PC-3 (cell line): ENCODE measurements at regions not wholly inside any gene's neighbourhood (a gene's known extent, or its start where the extent isn't known, plus 50 kb on each side); places are given as distances from the start of the nearest gene placed in this dataset.

Experiments used
- ATAC-seq: fragments of 200-7000 bp; cut with Tn5 transposase; 2 replicates; pipeline ENCODE4 v1.9.1; 2020; ENCODE audit warnings: mild to moderate bottlenecking, moderate library complexity
- BruUV-seq: library from RNA; stranded (reverse); fragments of 400-500 nt; replicated peaks from 2 replicates; lab custom pipeline; 2021; lab: Mats Ljungman, UMichigan
- CTCF ChIA-PET: fragments of 300-600 bp; sonication (Branson Sonifier 250); formaldehyde crosslinking; loops from one replicate; lab custom pipeline; 2022; ENCODE audit warnings: antibody characterized with exemption; lab: Charles Lee
- POLR2A ChIA-PET: fragments of 300-600 bp; sonication (Branson Sonifier 250); formaldehyde crosslinking; loops from one replicate; lab custom pipeline; 2022; ENCODE audit warnings: antibody characterized with exemption; ENCODE audit not compliant: unreplicated experiment; lab: Charles Lee
- DNase-seq: peaks from one replicate; pipeline ENCODE4 v3.0.0-alpha.2; 2015
- H2AFZ ChIP-seq: fragments of 300-600 bp; sonication (generic); 2 replicates; pipeline ENCODE4 v1.6.0; 2016; ENCODE audit warnings: antibody characterized with exemption, low read length
- H3F3A ChIP-seq: fragments of 300-600 bp; sonication (generic); one replicate; pipeline ENCODE4 v1.6.0; 2017; ENCODE audit warnings: antibody characterized with exemption, low read length, control low read depth, mild to moderate bottlenecking; ENCODE audit not compliant: unreplicated experiment
- H3K27ac ChIP-seq: fragments of 300-600 bp; sonication (generic); 2 replicates; pipeline ENCODE4 v1.5.1; 2016; ENCODE audit warnings: mild to moderate bottlenecking, low read length
- H3K27me3 ChIP-seq: fragments of 300-600 bp; sonication (generic); 2 replicates; pipeline ENCODE4 v1.6.1; 2016; ENCODE audit warnings: low read length, mixed read lengths
- H3K36me3 ChIP-seq: fragments of 300-600 bp; sonication (generic); 2 replicates; pipeline ENCODE4 v1.6.1; 2016; ENCODE audit warnings: low read depth, mixed run types, low read length, mixed read lengths
- H3K4me1 ChIP-seq: fragments of 300-600 bp; sonication (generic); 2 replicates; pipeline ENCODE4 v1.5.1; 2016; ENCODE audit warnings: low read length; ENCODE audit not compliant: insufficient read depth
- H3K4me2 ChIP-seq: fragments of 300-600 bp; sonication (generic); 2 replicates; pipeline ENCODE4 v1.6.0; 2016; ENCODE audit warnings: low read length
- H3K4me3 ChIP-seq: fragments of 300-600 bp; sonication (generic); 2 replicates; pipeline ENCODE4 v1.5.1; 2016; ENCODE audit warnings: mild to moderate bottlenecking, low read length, mixed read lengths
- H3K79me2 ChIP-seq: fragments of 300-600 bp; sonication (generic); 2 replicates; pipeline ENCODE4 v1.6.1; 2017; ENCODE audit warnings: low read length, mixed read lengths
- H3K9ac ChIP-seq: fragments of 300-600 bp; sonication (generic); 2 replicates; pipeline ENCODE4 v1.6.0; 2016; ENCODE audit warnings: mild to moderate bottlenecking, low read length
- H3K9me2 ChIP-seq: fragments of 300-600 bp; sonication (generic); replicated peaks from 2 replicates; pipeline ENCODE4 v1.6.1; 2016; ENCODE audit warnings: mixed run types, low read length, mixed read lengths
- H3K9me3 ChIP-seq: fragments of 300-600 bp; sonication (generic); 2 replicates; pipeline ENCODE4 v1.6.1; 2016; ENCODE audit warnings: low read length, mixed read lengths
- H4K20me1 ChIP-seq: fragments of 300-600 bp; sonication (generic); 2 replicates; pipeline ENCODE4 v1.6.1; 2016; ENCODE audit warnings: low read length, mixed read lengths
- CTCF ChIP-seq: fragments of 300-600 bp; sonication (generic); conservative IDR thresholded peaks from 2 replicates; pipeline ENCODE4 v1.5.1; 2017; ENCODE audit warnings: antibody characterized with exemption, low read depth, mild to moderate bottlenecking, low read length
- EZH2 ChIP-seq: fragments of 300-600 bp; sonication (generic); IDR thresholded peaks from one replicate; pipeline ENCODE4 v1.6.1; 2017; ENCODE audit warnings: antibody characterized with exemption, mild to moderate bottlenecking, low read length; ENCODE audit not compliant: unreplicated experiment
- EZH2phosphoT487 ChIP-seq: fragments of 300-600 bp; sonication (generic); IDR thresholded peaks from 2 replicates; pipeline ENCODE4 v1.6.1; 2018; ENCODE audit warnings: mild to moderate bottlenecking, antibody characterized with exemption, low read length, borderline replicate concordance
- intact Hi-C: fragments of 100-400 bp; cut with micrococcal nuclease; formaldehyde crosslinking; loops from 2 replicates; pipeline ENCODE4 v1.9.0; 2023

- H3K9me2 ChIP-seq = no peaks in the 10 kb centered on the region
- H3K27ac ChIP-seq = no peak overlapping the region
- H3F3A ChIP-seq = no peaks in the 10 kb centered on the region
- intact Hi-C loops = no loop called here
- no peaks in the 10 kb centered on the region for H4K20me1 ChIP-seq
- H3K4me2 ChIP-seq = no peak overlapping the region
- H3K36me3 ChIP-seq = no peaks in the 10 kb centered on the region
- no peaks in the 10 kb centered on the region for H3K79me2 ChIP-seq
- no peak overlapping the region for H2AFZ ChIP-seq
- H3K4me3 ChIP-seq = no peak overlapping the region
- 0 out of 2 replicates have a peak, but pooled peaks cover 3% of the 10 kb centered on the region for H3K27me3 ChIP-seq
- CTCF ChIA-PET = no interaction called here
- no peak for TF ChIP-seq CTCF
- TF ChIP-seq EZH2phosphoT487 = no peak
- no peak for TF ChIP-seq EZH2
- H3K9me3 ChIP-seq = no peaks in the 10 kb centered on the region
- peak; percentile 72 for ATAC-seq
- peak; percentile 71 for DNase-seq
- BruUV-seq = no TSS peak
- no peak overlapping the region for H3K9ac ChIP-seq
- POLR2A ChIA-PET = no interaction called here
- H3K4me1 ChIP-seq = no peaks in the 10 kb centered on the region; the same call in 1 of the 2 replicates
These were observed 309.8 kb downstream of the C1D start for GRCh38 chr2:67752969-67753368.

GRCh38 chr2:67755156-67755882 lies 307.5 kb downstream of the C1D start:
- TF ChIP-seq EZH2phosphoT487 (no peak), CTCF (no peak), EZH2 (no peak)
- Histone ChIP-seq H2AFZ (no peak overlapping the region), H4K20me1 (no peaks in the 10 kb centered on the region), H3K9me3 (no peaks in the 10 kb centered on the region), H3K9me2 (no peaks in the 10 kb centered on the region), H3F3A (no peaks in the 10 kb centered on the region), H3K4me2 (no peak overlapping the region), H3K27ac (no peak overlapping the region), H3K4me3 (no peak overlapping the region), H3K79me2 (no peaks in the 10 kb centered on the region), H3K36me3 (no peaks in the 10 kb centered on the region), H3K9ac (no peak overlapping the region), H3K27me3 (no peaks in the 10 kb centered on the region), H3K4me1 (no peaks in the 10 kb centered on the region; the same call in 1 of the 2 replicates)
- BruUV-seq = no TSS peak
- ATAC-seq = no peak
- intact Hi-C loops = no loop called here
- DNase-seq = no peak
- CTCF ChIA-PET = no interaction called here
- POLR2A ChIA-PET = no interaction called here

- Histone ChIP-seq H4K20me1 (no peaks in the 10 kb centered on the region), H3K27ac (no peak overlapping the region), H2AFZ (no peak overlapping the region), H3F3A (no peaks in the 10 kb centered on the region), H3K36me3 (no peaks in the 10 kb centered on the region), H3K9me2 (no peaks in the 10 kb centered on the region), H3K4me1 (no peaks in the 10 kb centered on the region), H3K4me2 (no peak overlapping the region), H3K9me3 (no peaks in the 10 kb centered on the region), H3K9ac (no peak overlapping the region), H3K4me3 (no peak overlapping the region), H3K79me2 (no peaks in the 10 kb centered on the region), H3K27me3 (no peaks in the 10 kb centered on the region)
- ATAC-seq (no peak), DNase-seq (no peak)
- TF ChIP-seq EZH2 (no peak), EZH2phosphoT487 (no peak), CTCF (no peak)
- intact Hi-C loops = no loop called here
- BruUV-seq = no TSS peak
- POLR2A ChIA-PET = interaction anchor here (0.6 kb wide), 1 partner anchor 449 kb away, joined by 3 read pairs; no protein-coding TSS in a partner anchor
- CTCF ChIA-PET = no interaction called here
These were observed 301.8 kb downstream of the C1D start for GRCh38 chr2:67760995-67761394.
